NCI-H2107 (cell line): ENCODE measurements at regions not wholly inside any gene's neighbourhood (a gene's known extent, or its start where the extent isn't known, plus 50 kb on each side); places are given as distances from the start of the nearest gene placed in this dataset.
"Not testable (repeated sequence)": the region's sequence is repeated elsewhere in the genome, so short reads cannot be mapped to it uniquely, and the experiment has no call there.

Source experiments
- DNase-seq: peaks from one replicate; lab custom pipeline; 2025; lab: John Stamatoyannopoulos, UW

DNA sequence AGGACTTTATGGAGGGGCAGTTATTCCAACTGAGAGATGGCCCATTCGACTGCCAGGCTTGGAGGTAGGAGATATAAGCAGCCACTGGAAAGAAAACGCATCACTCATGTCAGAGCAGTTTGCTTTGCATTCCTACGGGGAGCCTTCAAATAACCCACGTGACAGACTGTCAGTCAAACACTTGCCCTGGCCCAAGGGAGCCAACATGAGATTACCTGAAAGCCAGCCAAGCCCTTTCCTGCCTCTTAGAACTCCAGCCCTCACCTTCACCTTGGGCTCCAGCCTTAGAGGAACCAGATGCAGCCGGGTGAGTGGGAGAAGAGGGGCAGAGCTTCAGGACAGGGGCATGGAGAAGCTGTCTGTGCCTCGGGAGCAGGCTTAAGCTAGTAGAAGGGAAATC lies 95.3 kb upstream of the CXCL13 start:
- DNase-seq: no peak

DNA sequence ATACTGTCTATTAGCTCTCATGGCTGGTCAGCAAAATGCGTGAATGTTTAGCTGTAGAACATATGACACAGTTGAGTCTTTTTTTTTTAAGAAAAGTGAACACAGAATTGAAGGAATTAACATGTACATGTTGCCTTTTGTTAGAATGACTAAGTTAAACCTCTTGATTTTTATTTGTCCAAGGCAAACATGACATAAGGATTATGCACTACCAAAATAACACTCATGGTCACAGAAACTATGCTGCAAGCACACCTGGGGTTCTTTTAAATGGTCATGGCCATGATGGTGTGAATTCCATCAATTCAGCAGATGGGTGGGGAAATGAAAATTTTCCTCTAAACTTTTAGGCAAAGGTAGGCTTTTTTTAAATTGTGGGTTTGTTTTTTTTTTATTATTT lies 80.1 kb upstream of the CXCL13 start:
- DNase-seq: no peak

DNA sequence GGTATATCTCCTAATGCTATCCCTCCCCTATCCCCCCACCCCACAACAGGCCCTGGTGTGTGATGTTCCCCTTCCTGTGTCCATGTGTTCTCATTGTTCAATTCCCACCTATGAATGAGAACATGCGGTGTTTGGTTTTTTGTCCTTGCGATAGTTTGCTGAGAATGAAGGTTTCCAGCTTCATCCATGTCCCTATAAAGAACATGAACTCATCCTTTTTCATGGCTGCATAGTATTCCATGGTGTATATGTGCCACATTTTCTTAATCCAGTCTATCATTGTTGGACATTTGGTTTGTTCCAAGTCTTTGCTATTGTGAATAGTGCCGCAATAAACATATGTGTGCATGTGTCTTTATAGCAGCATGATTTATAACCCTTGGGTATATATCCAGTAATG lies 77.7 kb upstream of the CXCL13 start:
- DNase-seq: not testable (repeated sequence)

DNA sequence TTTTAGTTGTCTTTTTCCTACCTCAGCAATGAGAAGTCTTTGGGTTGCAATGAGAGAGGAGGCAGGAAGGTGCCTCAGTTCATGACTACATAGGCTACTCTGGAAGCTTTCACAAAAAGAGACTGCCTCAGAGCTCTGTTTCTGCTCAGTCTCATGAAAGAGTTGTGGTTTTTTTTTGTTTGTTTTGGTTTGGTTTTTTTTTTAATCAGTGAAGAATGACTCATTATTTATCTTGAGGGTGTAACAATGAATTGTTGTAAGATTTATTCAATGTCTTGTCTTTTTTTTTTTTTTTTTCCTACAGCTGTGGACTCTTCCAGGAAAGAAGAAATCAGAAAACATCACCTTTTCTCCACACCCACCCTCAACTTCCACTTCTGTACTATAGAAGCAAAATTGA lies 67.5 kb upstream of the CXCL13 start:
- no peak for DNase-seq

DNA sequence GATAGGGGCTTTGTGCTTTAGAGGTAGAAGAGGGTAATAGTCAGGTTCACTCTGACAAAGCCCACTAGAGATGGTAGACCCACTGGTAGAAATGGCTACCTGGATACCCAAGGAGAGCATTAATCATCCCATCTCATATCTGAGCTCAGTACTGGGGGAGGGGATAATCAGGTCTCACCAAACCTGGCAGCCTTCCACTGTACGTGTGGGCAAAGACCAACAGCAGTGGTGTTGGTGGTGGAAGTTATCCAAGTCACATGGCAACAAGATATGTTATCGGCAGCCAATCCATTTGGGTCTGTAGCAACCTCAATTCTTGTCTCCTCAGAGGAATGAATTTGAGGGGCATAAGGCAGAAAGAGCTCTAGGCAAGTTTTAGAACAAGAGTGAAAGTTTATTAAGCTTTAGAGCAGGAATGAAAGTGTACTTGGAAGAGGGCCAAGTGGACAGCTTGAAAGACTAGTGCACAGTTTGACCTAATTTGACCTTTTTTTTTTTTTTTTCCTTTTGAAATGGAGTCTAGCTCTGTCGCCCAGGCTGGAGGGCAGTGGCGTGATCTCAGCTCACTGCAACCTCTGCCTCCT lies 67.0 kb upstream of the CXCL13 start:
- no peak for DNase-seq
